DOHH2 (cell line): ENCODE measurements at regions not wholly inside any gene's neighbourhood (a gene's known extent, or its start where the extent isn't known, plus 50 kb on each side); places are given as distances from the start of the nearest gene placed in this dataset.

Experiments used
- CTCF ChIP-seq: fragments of 200-600 bp; sonication (generic); IDR thresholded peaks from one replicate; pipeline ENCODE4 v1.5.1; 2014; ENCODE audit warnings: antibody characterized with exemption, mild to moderate bottlenecking, low read depth, low read length; ENCODE audit not compliant: poor library complexity, severe bottlenecking
- EZH2phosphoT487 ChIP-seq: fragments of 200-600 bp; sonication (generic); IDR thresholded peaks from 2 replicates; pipeline ENCODE4 v1.6.1; 2017; ENCODE audit warnings: borderline replicate concordance, mild to moderate bottlenecking, antibody characterized with exemption, low read length, moderate library complexity, mixed read lengths

DNA sequence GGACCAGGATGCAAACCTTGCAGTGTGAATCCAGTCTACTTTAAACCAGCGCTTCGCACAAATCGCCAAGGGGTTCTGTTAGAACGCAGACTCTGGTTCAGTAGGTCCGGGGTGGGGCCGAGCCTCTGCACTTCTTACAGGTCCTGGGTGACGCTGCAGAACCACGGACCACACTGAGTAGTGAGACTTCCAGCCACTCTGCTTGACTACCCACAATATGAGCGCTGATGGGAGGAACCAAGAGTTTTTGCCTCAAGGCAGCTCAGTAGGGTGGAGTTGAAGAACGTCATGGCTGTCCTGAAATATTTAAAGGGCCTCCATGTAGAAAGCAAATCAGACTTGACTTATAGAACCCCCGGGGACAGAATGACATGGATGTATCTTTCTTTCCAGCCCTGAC is 138.0 kb upstream of the CRY1 start:
- no peak for TF ChIP-seq CTCF
- TF ChIP-seq EZH2phosphoT487, result no peak
